ENCODE measurements at regions not wholly inside any gene's neighbourhood (a gene's known extent, or its start where the extent isn't known, plus 50 kb on each side); places are given as distances from the start of the nearest gene placed in this dataset.

- TF ChIP-seq, protein P1, sequence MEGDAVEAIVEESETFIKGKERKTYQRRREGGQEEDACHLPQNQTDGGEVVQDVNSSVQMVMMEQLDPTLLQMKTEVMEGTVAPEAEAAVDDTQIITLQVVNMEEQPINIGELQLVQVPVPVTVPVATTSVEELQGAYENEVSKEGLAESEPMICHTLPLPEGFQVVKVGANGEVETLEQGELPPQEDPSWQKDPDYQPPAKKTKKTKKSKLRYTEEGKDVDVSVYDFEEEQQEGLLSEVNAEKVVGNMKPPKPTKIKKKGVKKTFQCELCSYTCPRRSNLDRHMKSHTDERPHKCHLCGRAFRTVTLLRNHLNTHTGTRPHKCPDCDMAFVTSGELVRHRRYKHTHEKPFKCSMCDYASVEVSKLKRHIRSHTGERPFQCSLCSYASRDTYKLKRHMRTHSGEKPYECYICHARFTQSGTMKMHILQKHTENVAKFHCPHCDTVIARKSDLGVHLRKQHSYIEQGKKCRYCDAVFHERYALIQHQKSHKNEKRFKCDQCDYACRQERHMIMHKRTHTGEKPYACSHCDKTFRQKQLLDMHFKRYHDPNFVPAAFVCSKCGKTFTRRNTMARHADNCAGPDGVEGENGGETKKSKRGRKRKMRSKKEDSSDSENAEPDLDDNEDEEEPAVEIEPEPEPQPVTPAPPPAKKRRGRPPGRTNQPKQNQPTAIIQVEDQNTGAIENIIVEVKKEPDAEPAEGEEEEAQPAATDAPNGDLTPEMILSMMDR (IDR thresholded peaks at IDR 0.05), result no peak
These were observed 313.3 kb upstream of the NFIA start for GRCh38 chr1:60769082-60769481.

DNA sequence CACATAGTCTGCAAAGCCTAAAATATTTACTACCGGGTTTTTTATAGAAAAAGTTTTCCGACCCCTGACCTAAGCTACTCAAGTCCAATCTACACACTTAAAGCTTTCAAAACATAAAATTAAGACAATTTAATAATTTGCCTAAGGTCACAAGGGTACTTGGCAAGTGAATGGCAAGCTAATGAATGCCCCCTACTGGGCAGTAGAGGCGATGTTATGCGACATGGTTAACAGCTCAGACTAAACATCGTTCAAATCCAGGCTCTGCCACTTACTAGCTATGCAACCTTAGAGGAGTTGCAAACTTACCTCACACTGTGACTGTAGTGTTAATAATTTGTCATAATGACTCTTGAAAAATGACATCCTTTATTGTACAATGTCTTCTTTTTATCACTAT lies 317.2 kb upstream of the NFIA start:
- TF ChIP-seq, protein P1 (IDR thresholded peaks at IDR 0.05), result peak; percentile 77

DNA sequence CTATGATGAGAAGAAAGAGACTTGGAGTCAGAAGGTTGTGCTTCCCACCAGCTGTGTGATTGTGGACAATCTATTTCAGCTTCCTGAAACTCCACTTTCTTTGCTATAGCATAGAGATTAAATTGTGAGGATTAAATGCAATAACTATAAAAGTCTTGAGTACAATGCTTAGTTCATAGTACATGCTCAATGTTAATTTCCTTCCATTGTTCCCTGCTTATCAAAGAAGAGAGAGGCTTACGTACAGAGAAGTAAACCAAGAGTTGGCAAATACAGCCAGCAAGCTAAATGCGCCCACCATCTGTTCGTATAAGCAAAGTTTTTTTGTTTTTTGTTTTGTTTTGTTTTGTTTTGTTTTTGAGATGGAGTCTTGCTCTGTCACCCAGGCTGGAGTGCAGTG lies 317.9 kb upstream of the NFIA start:
- TF ChIP-seq, protein P1 (IDR thresholded peaks at IDR 0.05), result no peak

- TF ChIP-seq, protein P1 (IDR thresholded peaks at IDR 0.05), result no peak
These were observed 318.6 kb upstream of the NFIA start for GRCh38 chr1:60763741-60764140.

GRCh38 chr1:60762911-60763310 lies 319.4 kb upstream of the NFIA start:
- TF ChIP-seq, protein P1 (IDR thresholded peaks at IDR 0.05), result no peak

- TF ChIP-seq, protein P1 (IDR thresholded peaks at IDR 0.05), result no peak
These were observed 320.2 kb upstream of the NFIA start for GRCh38 chr1:60762176-60762575.

DNA sequence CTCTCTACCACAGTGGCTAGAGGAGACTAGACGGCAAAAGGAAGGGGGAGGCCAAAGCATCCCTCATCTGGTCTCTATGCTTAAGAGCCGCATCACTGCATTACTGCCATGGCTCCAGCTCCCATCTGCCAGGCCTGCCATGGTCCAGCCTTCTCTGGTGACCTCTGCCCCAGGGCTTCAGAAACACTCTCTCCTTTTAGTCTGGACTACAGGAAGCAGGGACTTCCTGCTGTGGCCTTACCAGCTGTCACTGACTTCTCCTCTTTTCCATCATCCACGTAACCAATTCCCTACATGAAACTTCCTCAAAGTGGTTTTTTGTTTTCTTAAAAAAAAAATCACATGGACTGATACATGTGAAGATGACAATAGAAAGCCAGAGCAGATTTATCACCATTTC lies 323.1 kb upstream of the NFIA start:
- TF ChIP-seq, protein P1 (IDR thresholded peaks at IDR 0.05), result no peak

GRCh38 chr1:60757485-60757884 lies 324.9 kb upstream of the NFIA start:
- TF ChIP-seq, protein P1 (IDR thresholded peaks at IDR 0.05), result no peak
